HFF-Myc (cell line): ENCODE measurements at regions not wholly inside any gene's neighbourhood (a gene's known extent, or its start where the extent isn't known, plus 50 kb on each side); places are given as distances from the start of the nearest gene placed in this dataset.

Experiments
- DNase-seq: peaks from one replicate; pipeline ENCODE4 v3.0.0-alpha.2; 2011; ENCODE audit warnings: low read depth; ENCODE audit errors: extremely low read depth
- H3K4me3 ChIP-seq: replicated peaks from 2 replicates; pipeline ENCODE4 v1.5.1; 2011; ENCODE audit warnings: low read depth, mild to moderate bottlenecking, control low read depth, low read length
- CTCF ChIP-seq: IDR thresholded peaks from 2 replicates; pipeline ENCODE4 v1.5.1; 2012; ENCODE audit warnings: mild to moderate bottlenecking, low read depth, low read length, control low read depth; ENCODE audit errors: missing control alignments

GRCh38 chr5:4053136-4053535 is 457.5 kb downstream of the IRX1 start:
- DNase-seq, result no peak
- no peak overlapping the region for H3K4me3 ChIP-seq
- no peak for TF ChIP-seq CTCF

GRCh38 chr5:4054092-4054491 is 458.5 kb downstream of the IRX1 start:
- no peak for DNase-seq
- TF ChIP-seq CTCF, result no peak
- no peak overlapping the region for H3K4me3 ChIP-seq

GRCh38 chr5:4058899-4059298 is 463.3 kb downstream of the IRX1 start:
- DNase-seq, result no peak
- TF ChIP-seq CTCF, result no peak
- H3K4me3 ChIP-seq, result no peak overlapping the region

- no peak overlapping the region for H3K4me3 ChIP-seq
- DNase-seq, result no peak
- TF ChIP-seq CTCF, result no peak
These were observed 470.1 kb downstream of the IRX1 start for GRCh38 chr5:4065472-4066320.

- no peak for TF ChIP-seq CTCF
- H3K4me3 ChIP-seq, result no peak overlapping the region
- no peak for DNase-seq
These were observed 472.5 kb downstream of the IRX1 start for GRCh38 chr5:4068171-4068570.

- TF ChIP-seq CTCF, result no peak
- H3K4me3 ChIP-seq, result no peak overlapping the region
- DNase-seq, result no peak
These were observed 482.9 kb downstream of the IRX1 start for GRCh38 chr5:4078544-4078943.
